DMS53 (cell line): ENCODE measurements at regions not wholly inside any gene's neighbourhood (a gene's known extent, or its start where the extent isn't known, plus 50 kb on each side); places are given as distances from the start of the nearest gene placed in this dataset.
"Not testable (repeated sequence)": the region's sequence is repeated elsewhere in the genome, so short reads cannot be mapped to it uniquely, and the experiment has no call there.

Experiments
- DNase-seq: peaks from one replicate; lab custom pipeline; 2025; lab: John Stamatoyannopoulos, UW

- DNase-seq, result no peak
These were observed 192.2 kb upstream of the HS6ST1 start for GRCh38 chr2:128510701-128511397.

DNA sequence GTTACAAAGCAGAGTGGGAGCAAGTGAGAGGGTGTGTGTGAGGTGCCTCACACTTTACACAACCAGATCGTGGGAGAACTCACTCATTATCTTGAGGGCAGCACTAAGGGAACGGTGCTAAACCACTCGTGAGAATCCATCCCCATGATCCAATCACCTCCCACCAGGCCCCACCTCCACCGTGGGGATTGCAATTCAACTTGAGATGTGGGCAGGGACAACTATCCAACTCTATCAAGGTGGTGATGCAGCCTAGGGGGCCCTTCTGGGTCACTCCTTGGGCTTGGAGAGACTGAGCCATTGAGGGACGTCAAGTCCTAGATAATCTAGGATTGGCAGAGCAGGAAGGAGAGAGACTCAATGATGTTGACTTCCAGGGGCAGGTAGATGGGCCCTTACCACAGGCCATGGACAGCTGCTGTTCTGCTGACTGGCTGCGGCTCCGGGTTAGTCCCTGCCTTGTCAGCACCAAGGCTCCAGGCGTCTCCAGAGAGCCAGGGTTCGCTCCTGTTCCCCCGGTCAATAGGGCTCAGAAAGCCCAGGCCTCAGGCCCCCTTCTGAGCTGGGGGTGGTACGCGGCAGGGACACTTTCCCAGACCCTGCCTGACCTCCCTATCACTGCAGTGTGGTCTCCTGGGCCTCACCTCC, 193.2 kb upstream of the HS6ST1 start:
- DNase-seq, result no peak

DNA sequence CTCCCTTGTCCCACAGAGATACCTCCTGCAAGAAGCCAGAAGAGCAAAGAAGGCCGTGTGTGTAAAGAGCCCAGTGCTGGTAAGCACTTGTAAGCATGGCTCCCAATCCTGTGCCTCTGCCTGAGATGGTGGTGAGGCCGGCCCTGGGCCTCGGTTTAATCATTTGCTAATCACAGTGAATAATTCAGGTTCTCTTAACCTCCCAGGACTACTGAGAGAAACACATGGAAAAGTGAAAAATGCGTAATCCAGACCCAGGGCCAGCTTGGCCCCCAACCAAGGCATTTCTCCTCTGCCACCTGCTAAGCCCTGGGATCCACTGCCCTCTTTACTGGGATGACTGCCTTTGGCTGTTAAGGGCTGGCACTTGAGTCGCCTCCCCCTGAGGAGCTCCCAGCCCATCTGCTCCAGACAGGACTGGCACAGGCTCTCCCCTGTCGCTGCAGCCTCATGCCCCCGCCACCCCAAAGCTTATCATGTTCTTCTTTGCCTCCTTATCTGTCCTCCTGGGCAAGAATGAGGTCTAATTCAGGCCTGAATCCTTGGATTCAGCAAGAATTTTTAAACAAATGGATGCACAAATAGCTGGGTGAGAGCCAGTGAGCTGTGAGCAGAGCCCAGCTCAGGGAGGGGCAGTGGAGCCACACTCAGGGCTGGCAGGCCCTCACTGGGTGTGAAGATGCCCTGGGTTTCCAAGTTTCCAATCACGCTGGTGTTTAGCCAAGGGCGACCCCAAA, 193.9 kb upstream of the HS6ST1 start:
- DNase-seq, result no peak

GRCh38 chr2:128513116-128513960, 194.7 kb upstream of the HS6ST1 start:
- DNase-seq, result no peak

GRCh38 chr2:128513961-128514283, 195.3 kb upstream of the HS6ST1 start:
- DNase-seq, result no peak

GRCh38 chr2:128514555-128514955, 195.9 kb upstream of the HS6ST1 start:
- no peak for DNase-seq

- DNase-seq, result no peak
These were observed 198.3 kb upstream of the HS6ST1 start for GRCh38 chr2:128516938-128517337.

DNA sequence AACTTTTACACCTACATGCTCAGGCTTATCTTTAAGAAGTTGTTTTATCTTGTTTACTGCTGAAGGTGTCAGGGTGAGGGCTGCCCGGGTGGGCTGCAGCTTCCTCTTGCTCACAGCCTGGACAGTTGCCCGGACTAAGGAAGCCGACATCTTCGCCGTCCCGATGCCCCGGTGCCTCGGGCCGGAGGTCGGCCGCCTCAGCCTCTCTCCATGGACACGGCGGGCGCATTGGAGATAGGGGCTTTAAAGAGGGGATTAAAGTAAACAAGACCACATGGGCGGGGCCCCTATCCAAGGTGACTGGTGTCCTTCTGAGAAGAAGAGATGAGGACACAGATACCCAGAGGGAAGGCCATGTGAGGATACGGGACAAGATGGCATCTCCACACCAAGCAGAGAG, 200.4 kb upstream of the HS6ST1 start:
- DNase-seq, result not testable (repeated sequence)

DNA sequence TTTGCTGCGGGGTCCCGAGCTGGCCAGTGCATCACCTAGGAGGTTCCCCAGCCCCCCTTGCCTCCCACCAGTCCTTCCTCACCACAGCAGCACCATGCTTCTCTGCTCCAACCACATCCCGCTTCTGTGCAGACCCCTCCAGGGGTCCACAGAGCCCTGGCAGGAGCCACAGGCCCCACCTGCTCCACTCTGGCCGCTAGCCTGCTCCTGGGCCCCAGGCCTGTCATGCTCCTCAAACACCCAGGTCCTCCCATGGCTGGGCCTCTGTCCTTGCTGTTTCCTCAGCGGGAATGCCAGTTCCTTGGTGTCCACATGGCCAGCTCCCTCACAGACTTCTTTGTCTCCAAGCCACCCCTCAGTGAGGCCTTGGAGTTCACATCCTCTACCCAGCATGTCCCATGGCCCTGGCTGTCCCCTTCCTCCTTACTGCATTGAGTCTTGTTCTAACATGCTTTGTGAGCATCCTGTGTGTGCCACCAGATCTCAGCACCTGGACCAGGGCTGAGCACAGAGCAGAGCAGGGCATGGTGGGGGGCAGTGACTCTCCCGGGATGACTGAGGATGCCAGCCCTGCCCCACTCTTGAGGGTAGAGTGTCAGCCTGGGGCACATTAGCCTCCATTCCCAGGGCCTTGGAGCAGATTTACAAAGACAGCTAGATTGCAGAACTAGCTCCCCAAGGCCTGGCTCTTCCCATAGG, 201.0 kb upstream of the HS6ST1 start:
- DNase-seq, result no peak

- no peak for DNase-seq
These were observed 201.7 kb upstream of the HS6ST1 start for GRCh38 chr2:128520340-128520739.

DNA sequence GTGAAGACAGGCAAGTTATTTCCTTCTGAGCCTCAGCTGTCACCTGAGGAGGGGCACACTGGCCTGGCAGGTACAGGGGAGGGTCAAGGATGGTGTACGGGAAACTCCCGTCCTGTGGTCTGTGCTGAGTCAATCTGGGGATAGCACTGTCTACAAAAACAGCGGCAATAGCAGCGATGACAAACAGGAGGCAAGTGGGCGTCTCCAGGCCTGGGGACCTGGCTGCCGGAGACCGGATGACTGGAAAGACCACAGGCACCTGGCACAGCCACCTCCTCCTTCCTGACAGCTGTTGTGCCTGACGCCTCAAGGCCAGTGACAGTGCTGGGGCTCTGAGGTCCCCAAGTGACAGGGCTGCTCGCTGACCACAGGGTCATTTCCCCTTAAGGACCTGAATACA, 202.1 kb upstream of the HS6ST1 start:
- no peak for DNase-seq

DNA sequence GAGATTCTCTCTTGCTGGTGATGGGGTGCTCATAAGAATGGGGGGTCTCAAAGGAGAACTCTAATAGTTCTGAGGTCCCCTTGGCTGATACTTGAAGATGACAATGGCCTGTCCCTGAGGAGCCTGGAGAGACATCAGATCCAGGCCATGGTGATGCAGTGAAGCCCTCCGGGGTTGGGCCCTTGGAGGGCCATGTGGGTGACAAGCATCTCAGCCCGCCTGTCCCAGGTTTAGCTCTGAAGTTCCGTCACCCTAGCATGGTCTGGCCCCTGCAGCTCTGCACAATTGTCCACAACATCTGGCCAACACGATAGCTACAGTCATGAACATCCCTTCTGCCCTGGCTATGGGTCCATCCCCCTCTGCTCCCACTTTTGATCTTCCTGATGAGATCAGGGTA, 202.8 kb upstream of the HS6ST1 start:
- DNase-seq, result no peak

- no peak for DNase-seq
These were observed 204.2 kb upstream of the HS6ST1 start for GRCh38 chr2:128522829-128523228.

GRCh38 chr2:128523457-128523856, 204.8 kb upstream of the HS6ST1 start:
- DNase-seq, result no peak

DNA sequence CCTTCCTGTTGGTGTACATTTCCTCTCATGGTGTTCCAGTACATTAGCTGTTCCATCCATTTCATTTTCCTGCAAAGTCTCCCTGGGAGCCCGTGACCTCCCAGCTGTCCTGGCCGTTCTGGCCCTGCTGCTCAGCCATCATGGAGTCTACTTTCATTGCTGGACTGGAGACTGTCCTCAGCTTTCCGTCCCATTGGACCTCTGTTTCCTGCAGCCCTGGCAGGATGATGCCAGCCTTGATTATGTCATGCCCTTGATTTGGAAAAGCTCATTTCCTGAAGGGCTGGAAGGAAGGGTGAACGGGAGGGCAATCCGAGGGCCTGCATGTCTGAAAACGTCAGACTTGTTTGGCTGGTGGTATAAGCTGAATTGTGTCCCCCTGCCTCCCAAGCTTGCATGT, 205.5 kb upstream of the HS6ST1 start:
- no peak for DNase-seq

DNA sequence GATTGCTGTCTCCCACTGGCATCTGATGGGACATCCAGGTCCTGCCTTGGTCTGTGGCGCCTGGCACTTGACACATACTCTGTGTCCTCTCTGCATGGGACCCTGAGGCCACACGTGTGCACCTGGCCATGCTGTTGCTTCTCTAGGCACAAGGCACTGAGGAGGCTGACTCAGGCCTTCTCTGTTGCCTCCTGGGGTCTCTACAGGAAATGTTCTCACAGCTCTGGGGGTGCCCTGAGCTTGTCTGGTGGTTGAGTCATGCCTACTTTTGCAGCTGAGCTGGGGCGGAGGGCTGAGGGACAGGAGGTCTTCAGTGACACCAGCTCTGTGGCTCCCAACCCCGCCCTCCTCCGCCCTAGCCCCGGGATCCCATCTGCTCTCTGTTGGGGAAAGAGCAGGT, 207.0 kb upstream of the HS6ST1 start:
- DNase-seq, result no peak

GRCh38 chr2:128526455-128526976, 207.8 kb upstream of the HS6ST1 start:
- DNase-seq, result no peak

- no peak for DNase-seq
These were observed 209.5 kb upstream of the HS6ST1 start for GRCh38 chr2:128528133-128528532.

DNA sequence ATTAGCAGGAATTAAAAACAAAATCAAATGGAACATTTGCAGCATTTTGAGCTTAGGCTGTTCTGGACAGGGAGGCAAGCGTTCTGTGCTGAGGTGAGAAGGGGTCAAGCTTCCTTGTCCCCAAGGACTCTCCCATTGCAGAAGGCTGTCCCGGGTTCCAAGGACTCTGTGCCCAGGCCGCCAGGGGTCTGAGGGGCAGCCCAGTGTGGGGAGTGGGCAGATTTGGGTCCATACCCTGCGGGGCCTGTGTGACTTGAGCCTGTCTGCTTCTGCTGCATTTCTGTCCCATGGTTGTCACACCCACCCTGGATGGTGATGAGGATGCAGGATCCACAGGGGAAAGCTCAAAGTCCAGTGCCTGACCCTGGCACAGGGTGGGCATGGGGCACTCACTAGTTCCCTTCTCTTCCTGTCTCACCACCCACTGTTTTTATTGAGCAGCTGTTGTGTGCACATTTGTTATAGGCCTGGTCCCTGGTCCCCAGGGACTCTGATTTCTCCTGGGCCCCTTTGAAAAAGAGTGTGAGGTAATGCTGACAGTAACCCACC, 211.4 kb upstream of the HS6ST1 start:
- no peak for DNase-seq

DNA sequence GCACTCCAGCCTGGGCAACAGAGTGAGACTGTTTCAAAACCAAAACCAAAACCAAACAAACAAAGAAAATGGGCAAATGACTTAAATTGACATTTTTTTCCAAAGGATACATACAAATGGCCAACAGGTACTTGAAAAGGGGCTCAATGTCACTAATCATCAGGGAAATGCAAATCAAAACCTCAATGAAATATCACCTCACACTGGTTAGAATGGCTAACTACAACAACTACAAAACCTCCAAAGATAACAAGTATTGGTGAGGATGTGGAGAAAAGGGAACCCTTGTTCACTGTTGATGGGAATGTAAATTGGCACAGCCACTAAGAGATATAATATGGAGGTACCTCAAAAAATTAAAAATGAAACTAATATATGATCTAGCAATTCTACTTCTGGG, 213.2 kb upstream of the HS6ST1 start:
- peak; percentile 1 for DNase-seq

- DNase-seq, result no peak
These were observed 214.4 kb upstream of the HS6ST1 start for GRCh38 chr2:128533101-128533500.
